Peyer's patch (tissue), 4 donors: ENCODE measurements at regions not wholly inside any gene's neighbourhood (a gene's known extent, or its start where the extent isn't known, plus 50 kb on each side); places are given as distances from the start of the nearest gene placed in this dataset.

Experiments used
- DNase-seq, 3 donors: peaks; one replicate each; pipeline ENCODE4 v3.0.0-alpha.2; 2017 to 2019
- H3K27ac ChIP-seq, 4 donors: fragments of 200-600 bp; sonication (generic); one replicate each; pipeline ENCODE4 v1.5.1; 2016 to 2019
- H3K27me3 ChIP-seq, 2 donors: fragments of 200-600 bp; sonication (generic); one replicate each; pipeline ENCODE4 v1.5.1; 2019
- H3K36me3 ChIP-seq, 3 donors: fragments of 200-600 bp; sonication (generic); one replicate each; pipeline ENCODE4 v1.5.1; 2016 to 2019
- H3K4me1 ChIP-seq, 4 donors: fragments of 200-600 bp; sonication (generic); one replicate each; pipeline ENCODE4 v1.5.1; 2016 to 2019
- H3K4me3 ChIP-seq, 4 donors: fragments of 200-600 bp; sonication (generic); 1 replicate in 3 of 4; 2 replicates in 1 of 4; pipeline ENCODE4 v1.5.1; 2016 to 2019; ENCODE audit warnings: mild to moderate bottlenecking in 1 of 4
- H3K9me3 ChIP-seq, 4 donors: fragments of 200-600 bp; sonication (generic); one replicate each; pipeline ENCODE4 v1.5.1; 2016 to 2019; ENCODE audit warnings: mild to moderate bottlenecking in 1 of 4
- CTCF ChIP-seq, 6 experiments: fragments of 450-650 bp in 4 of 6; fragments of 200-600 bp in 2 of 6; sonication (generic) in 1 of 6; IDR thresholded peaks; one replicate each; pipeline ENCODE4 v1.5.1; 2017 to 2019; ENCODE audit warnings: antibody characterized with exemption in 6 of 6, mild to moderate bottlenecking in 3 of 6, moderate library complexity in 1 of 6
- POLR2A ChIP-seq, 2 donors: fragments of 450-650 bp; IDR thresholded peaks; one replicate each; pipeline ENCODE4 v1.5.1; 2017; ENCODE audit warnings: antibody characterized with exemption in 2 of 2, mild to moderate bottlenecking in 2 of 2, moderate library complexity in 2 of 2

- H3K36me3 ChIP-seq, result no peaks in the 10 kb centered on the region
- no peaks in the 10 kb centered on the region for H3K27me3 ChIP-seq
- TF ChIP-seq CTCF (IDR thresholded peaks at IDR 0.05) (no peak), POLR2A (IDR thresholded peaks at IDR 0.05) (no peak)
- no peaks in the 10 kb centered on the region for H3K4me1 ChIP-seq
- H3K9me3 ChIP-seq, result no peaks in the 10 kb centered on the region
- no peak for DNase-seq
- no peak overlapping the region for H3K27ac ChIP-seq
- no peak overlapping the region for H3K4me3 ChIP-seq
Observed at GRCh38 chr7:136585954-136586670, 282.3 kb upstream of the CHRM2 start.

GRCh38 chr7:136566491-136566890 lies 302.0 kb upstream of the CHRM2 start:
- Histone ChIP-seq H3K9me3 (peaks cover 0 to 3% (median 0%) of the 10 kb centered on the region in 4 donors), H3K27me3 (no peaks in the 10 kb centered on the region), H3K4me3 (no peak overlapping the region), H3K4me1 (no peaks in the 10 kb centered on the region), H3K27ac (no peak overlapping the region), H3K36me3 (no peaks in the 10 kb centered on the region)
- TF ChIP-seq POLR2A (IDR thresholded peaks at IDR 0.05) (no peak), CTCF (IDR thresholded peaks at IDR 0.05) (no peak)
- DNase-seq, result no peak

GRCh38 chr7:136555933-136556332 lies 312.5 kb upstream of the CHRM2 start:
- H3K27me3 ChIP-seq, result no peaks in the 10 kb centered on the region
- DNase-seq, result no peak
- H3K36me3 ChIP-seq, result no peaks in the 10 kb centered on the region
- TF ChIP-seq POLR2A (IDR thresholded peaks at IDR 0.05), result no peak
- no peak for TF ChIP-seq CTCF (IDR thresholded peaks at IDR 0.05)
- H3K9me3 ChIP-seq, result no peaks in the 10 kb centered on the region
- no peak overlapping the region for H3K4me3 ChIP-seq
- H3K4me1 ChIP-seq, result no peaks in the 10 kb centered on the region
- H3K27ac ChIP-seq, result no peak overlapping the region

- no peaks in the 10 kb centered on the region for H3K4me1 ChIP-seq
- H3K4me3 ChIP-seq, result no peak overlapping the region
- TF ChIP-seq CTCF (IDR thresholded peaks at IDR 0.05) (no peak), POLR2A (IDR thresholded peaks at IDR 0.05) (no peak)
- no peaks in the 10 kb centered on the region for H3K9me3 ChIP-seq
- no peaks in the 10 kb centered on the region for H3K27me3 ChIP-seq
- no peaks in the 10 kb centered on the region for H3K36me3 ChIP-seq
- no peak for DNase-seq
- no peak overlapping the region for H3K27ac ChIP-seq
Observed at GRCh38 chr7:136551618-136552017, 316.8 kb upstream of the CHRM2 start.

- H3K36me3 ChIP-seq, result no peaks in the 10 kb centered on the region
- no peak overlapping the region for H3K4me3 ChIP-seq
- H3K27me3 ChIP-seq, result no peaks in the 10 kb centered on the region
- no peaks in the 10 kb centered on the region for H3K9me3 ChIP-seq
- no peak overlapping the region for H3K27ac ChIP-seq
- no peak for DNase-seq
- no peak for TF ChIP-seq POLR2A (IDR thresholded peaks at IDR 0.05)
- no peak for TF ChIP-seq CTCF (IDR thresholded peaks at IDR 0.05)
- H3K4me1 ChIP-seq, result no peaks in the 10 kb centered on the region
Observed at GRCh38 chr7:136549756-136550155, 318.7 kb upstream of the CHRM2 start.

GRCh38 chr7:136533732-136534131 lies 334.7 kb upstream of the CHRM2 start:
- H3K27ac ChIP-seq, result no peak overlapping the region
- no peak for TF ChIP-seq POLR2A (IDR thresholded peaks at IDR 0.05)
- H3K27me3 ChIP-seq, result no peaks in the 10 kb centered on the region
- no peak for DNase-seq
- no peaks in the 10 kb centered on the region for H3K4me1 ChIP-seq
- H3K9me3 ChIP-seq, result no peaks in the 10 kb centered on the region
- no peak overlapping the region for H3K4me3 ChIP-seq
- H3K36me3 ChIP-seq, result no peaks in the 10 kb centered on the region
